ENCODE measurements at regions not wholly inside any gene's neighbourhood (a gene's known extent, or its start where the extent isn't known, plus 50 kb on each side); places are given as distances from the start of the nearest gene placed in this dataset.
"Not testable (repeated sequence)": the region's sequence is repeated elsewhere in the genome, so short reads cannot be mapped to it uniquely, and the experiment has no call there.

DNA sequence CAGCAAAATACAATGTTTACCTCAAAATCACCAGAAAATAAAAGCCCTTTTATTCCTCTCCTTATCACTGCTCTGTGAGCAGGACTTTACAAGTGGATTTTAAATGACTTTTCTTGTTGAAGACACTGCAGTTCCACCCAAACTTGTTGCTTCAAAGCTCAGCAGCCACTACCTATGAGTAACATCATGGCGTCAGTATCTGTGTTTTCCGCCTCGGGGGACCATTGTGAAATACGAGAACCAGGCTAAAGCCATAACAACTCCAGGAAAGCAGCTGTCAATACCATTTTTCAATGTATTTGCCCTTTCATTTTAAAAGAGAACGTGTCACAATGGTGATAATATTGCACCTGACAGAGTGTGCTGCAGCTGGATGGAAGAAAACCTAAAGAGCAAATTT is 284.0 kb upstream of the RNF32 start:
- Histone ChIP-seq H3K9me3 (ENCODE audit: control insufficient read depth in 2 of 2, insufficient read depth in 1 of 2, low read depth in 1 of 2, low read length in 1 of 2) (no peaks in the 10 kb centered on the region), H3K27ac (ENCODE audit: low read depth in 1 of 3, low read length in 2 of 3) (no peak overlapping the region), H3K36me3 (ENCODE audit: control insufficient read depth in 3 of 3, insufficient read depth in 2 of 3, low read depth in 1 of 3, low read length in 3 of 3) (no peaks in the 10 kb centered on the region), H3K4me3 (ENCODE audit: low read depth in 1 of 3, low read length in 3 of 3) (no peak overlapping the region), H3K4me1 (ENCODE audit: control insufficient read depth in 3 of 3, insufficient read depth in 2 of 3, low read depth in 1 of 3, low read length in 2 of 3) (no peaks in the 10 kb centered on the region), H3K27me3 (ENCODE audit: control insufficient read depth in 3 of 3, insufficient read depth in 3 of 3, low read length in 3 of 3) (no peaks in the 10 kb centered on the region)
- WGBS, 3 donors = 76 to 89% (median 80%) methylated on average over 5 of the region's 5 CpGs
- DNase-seq = no peak
- no peak for FAIRE-seq

DNA sequence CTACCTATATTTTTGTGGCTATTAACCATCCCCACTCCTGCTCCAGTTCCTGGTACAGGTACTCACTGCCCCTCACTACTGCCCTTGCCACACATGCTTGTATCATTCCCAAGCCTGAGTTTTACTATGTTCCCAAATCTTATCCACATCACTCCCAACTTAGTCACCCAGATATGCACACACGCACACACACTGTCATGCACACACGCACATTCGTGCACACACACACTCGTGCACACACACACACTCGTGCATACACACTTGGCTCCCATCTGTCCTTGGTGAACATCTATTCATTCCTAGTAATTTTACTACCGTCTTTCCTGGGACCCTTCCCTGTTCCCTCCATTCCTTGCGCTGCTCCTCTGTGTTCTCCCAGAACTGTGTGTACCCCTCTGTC is 287.2 kb upstream of the RNF32 start:
- Histone ChIP-seq H3K36me3 (ENCODE audit: control insufficient read depth in 3 of 3, insufficient read depth in 2 of 3, low read depth in 1 of 3, low read length in 3 of 3) (no peaks in the 10 kb centered on the region), H3K27me3 (ENCODE audit: control insufficient read depth in 3 of 3, insufficient read depth in 3 of 3, low read length in 3 of 3) (no peaks in the 10 kb centered on the region), H3K4me3 (ENCODE audit: low read depth in 1 of 3, low read length in 3 of 3) (no peak overlapping the region), H3K4me1 (ENCODE audit: control insufficient read depth in 3 of 3, insufficient read depth in 2 of 3, low read depth in 1 of 3, low read length in 2 of 3) (no peaks in the 10 kb centered on the region), H3K27ac (ENCODE audit: low read depth in 1 of 3, low read length in 2 of 3) (no peak overlapping the region), H3K9me3 (ENCODE audit: control insufficient read depth in 2 of 2, insufficient read depth in 1 of 2, low read depth in 1 of 2, low read length in 1 of 2) (no peaks in the 10 kb centered on the region)
- DNase-seq (no peak), FAIRE-seq (no peak)
- WGBS, 3 donors = 76 to 90% (median 89%) methylated on average over 7 of the region's 7 CpGs

DNA sequence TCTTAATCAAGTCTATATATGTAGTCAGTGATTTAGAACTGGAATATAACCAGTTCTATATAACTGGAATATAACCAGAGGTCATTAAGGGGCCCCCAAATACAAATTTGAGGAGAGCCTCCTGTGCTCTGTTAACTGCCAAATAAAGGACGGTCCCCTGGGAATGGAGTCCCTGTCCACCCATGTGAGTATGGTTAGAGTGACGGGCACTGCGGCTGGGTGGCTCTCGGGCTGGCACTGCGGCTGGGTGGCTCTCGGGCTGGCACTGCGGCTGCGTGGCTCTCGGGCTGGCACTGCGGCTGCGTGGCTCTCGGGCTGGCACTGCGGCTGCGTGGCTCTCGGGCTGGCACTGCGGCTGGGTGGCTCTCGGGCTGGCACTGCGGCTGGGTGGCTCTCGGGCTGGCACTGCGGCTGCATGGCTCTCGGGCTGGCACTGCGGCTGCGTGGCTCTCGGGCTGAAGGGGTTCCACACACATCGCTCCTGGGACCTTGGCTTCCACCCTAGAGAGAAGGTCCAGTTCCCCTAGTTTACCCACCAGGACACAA is 292.8 kb upstream of the RNF32 start:
- FAIRE-seq; H3K27me3 ChIP-seq (ENCODE audit: control insufficient read depth in 3 of 3, insufficient read depth in 3 of 3, low read length in 3 of 3); H3K27ac ChIP-seq (ENCODE audit: low read depth in 1 of 3, low read length in 2 of 3); H3K36me3 ChIP-seq (ENCODE audit: control insufficient read depth in 3 of 3, insufficient read depth in 2 of 3, low read depth in 1 of 3, low read length in 3 of 3); H3K9me3 ChIP-seq (ENCODE audit: control insufficient read depth in 2 of 2, insufficient read depth in 1 of 2, low read depth in 1 of 2, low read length in 1 of 2); H3K4me1 ChIP-seq (ENCODE audit: control insufficient read depth in 3 of 3, insufficient read depth in 2 of 3, low read depth in 1 of 3, low read length in 2 of 3); H3K4me3 ChIP-seq (ENCODE audit: low read depth in 1 of 3, low read length in 3 of 3); DNase-seq: not testable (repeated sequence)
- WGBS, 3 donors = 88 to 97% (median 92%) methylated on average over 22 to 25 of the region's 25 CpGs

DNA sequence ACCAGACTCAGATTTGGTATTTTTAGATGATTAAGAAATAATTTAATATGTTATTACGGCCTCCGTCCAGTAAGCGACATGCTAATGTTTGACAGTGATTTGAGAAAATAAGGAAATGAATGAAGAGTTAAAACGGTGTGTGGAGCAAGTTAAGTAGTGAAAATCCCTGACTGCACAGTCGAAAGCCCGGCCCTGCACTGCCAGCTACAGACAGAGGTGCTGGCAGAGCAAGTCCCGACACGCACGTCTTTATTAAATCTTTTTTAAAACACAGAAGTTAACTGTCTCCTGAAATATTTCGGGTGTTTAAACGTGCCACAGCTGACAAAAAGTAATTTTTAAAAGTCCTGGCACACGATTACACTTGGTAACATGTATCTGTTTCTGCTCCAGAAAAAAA is 293.4 kb upstream of the RNF32 start:
- 75 to 85% (median 76%) methylated on average over 12 of the region's 12 CpGs for WGBS, 3 donors
- H3K36me3 ChIP-seq (ENCODE audit: control insufficient read depth in 3 of 3, insufficient read depth in 2 of 3, low read depth in 1 of 3, low read length in 3 of 3) = no peaks in the 10 kb centered on the region
- no peak for DNase-seq
- no peak overlapping the region for H3K4me3 ChIP-seq (ENCODE audit: low read depth in 1 of 3, low read length in 3 of 3)
- no peak overlapping the region for H3K27ac ChIP-seq (ENCODE audit: low read depth in 1 of 3, low read length in 2 of 3)
- no peaks in the 10 kb centered on the region for H3K9me3 ChIP-seq (ENCODE audit: control insufficient read depth in 2 of 2, insufficient read depth in 1 of 2, low read depth in 1 of 2, low read length in 1 of 2)
- H3K27me3 ChIP-seq (ENCODE audit: control insufficient read depth in 3 of 3, insufficient read depth in 3 of 3, low read length in 3 of 3) = no peaks in the 10 kb centered on the region
- FAIRE-seq = no peak
- no peaks in the 10 kb centered on the region for H3K4me1 ChIP-seq (ENCODE audit: control insufficient read depth in 3 of 3, insufficient read depth in 2 of 3, low read depth in 1 of 3, low read length in 2 of 3)

DNA sequence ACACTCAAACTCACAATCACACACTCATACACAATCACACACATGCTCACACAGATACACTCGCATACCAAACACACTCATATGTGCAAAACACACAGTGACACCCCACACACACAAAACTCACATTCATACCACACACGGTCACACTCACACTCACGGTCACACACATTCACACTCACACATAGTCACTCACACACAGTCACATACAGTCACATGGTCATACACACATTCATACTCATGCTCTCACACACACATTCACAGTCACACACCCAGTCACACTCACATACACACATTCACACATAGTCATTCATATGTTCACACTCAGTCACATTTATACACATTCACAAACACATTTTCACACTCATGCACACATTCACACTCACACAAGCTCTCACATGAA is 296.0 kb upstream of the RNF32 start:
- H3K36me3 ChIP-seq (ENCODE audit: control insufficient read depth in 3 of 3, insufficient read depth in 2 of 3, low read depth in 1 of 3, low read length in 3 of 3) = no peaks in the 10 kb centered on the region

DNA sequence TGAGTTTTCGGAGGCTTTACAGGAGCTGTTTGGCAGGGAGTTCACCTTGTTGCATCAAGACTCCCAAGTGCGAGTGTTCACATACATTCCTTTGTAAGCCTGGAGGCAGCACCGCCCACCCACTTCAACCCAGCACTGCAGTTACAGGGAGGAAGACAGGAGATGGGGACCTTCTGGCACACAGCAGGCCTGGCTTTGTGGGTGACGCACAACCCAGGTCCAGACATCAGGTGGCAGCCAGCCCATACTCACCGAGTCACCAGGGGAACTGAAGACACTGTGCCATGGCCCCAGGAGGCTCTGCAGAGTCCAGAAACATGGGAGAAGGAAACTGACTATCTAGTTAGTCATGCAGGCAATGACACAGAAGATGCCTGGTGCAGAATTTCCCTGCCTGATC is 305.9 kb upstream of the RNF32 start:
- FAIRE-seq = no peak
- Histone ChIP-seq H3K36me3 (ENCODE audit: control insufficient read depth in 3 of 3, insufficient read depth in 2 of 3, low read depth in 1 of 3, low read length in 3 of 3) (no peaks in the 10 kb centered on the region), H3K27ac (ENCODE audit: low read depth in 1 of 3, low read length in 2 of 3) (no peak overlapping the region), H3K27me3 (ENCODE audit: control insufficient read depth in 3 of 3, insufficient read depth in 3 of 3, low read length in 3 of 3) (no peaks in the 10 kb centered on the region), H3K4me3 (ENCODE audit: low read depth in 1 of 3, low read length in 3 of 3) (no peak overlapping the region), H3K9me3 (ENCODE audit: control insufficient read depth in 2 of 2, insufficient read depth in 1 of 2, low read depth in 1 of 2, low read length in 1 of 2) (peaks cover 0 to 13% of the 10 kb centered on the region in 2 donors), H3K4me1 (ENCODE audit: control insufficient read depth in 3 of 3, insufficient read depth in 2 of 3, low read depth in 1 of 3, low read length in 2 of 3) (no peaks in the 10 kb centered on the region)
- 59 to 81% (median 77%) methylated on average over 5 of the region's 5 CpGs for WGBS, 3 donors
- no peak for DNase-seq

More for the DNA sequence above, 296.0 kb upstream of the RNF32 start:
- DNase-seq (no peak), FAIRE-seq (no peak)
- H3K27me3 ChIP-seq (ENCODE audit: control insufficient read depth in 3 of 3, insufficient read depth in 3 of 3, low read length in 3 of 3) = no peaks in the 10 kb centered on the region
- no peaks in the 10 kb centered on the region for H3K4me1 ChIP-seq (ENCODE audit: control insufficient read depth in 3 of 3, insufficient read depth in 2 of 3, low read depth in 1 of 3, low read length in 2 of 3)
- no peak overlapping the region for H3K4me3 ChIP-seq (ENCODE audit: low read depth in 1 of 3, low read length in 3 of 3)
- 93 to 97% (median 94%) methylated on average over 3 of the region's 3 CpGs for WGBS, 3 donors
- H3K27ac ChIP-seq (ENCODE audit: low read depth in 1 of 3, low read length in 2 of 3) = no peak overlapping the region
- no peaks in the 10 kb centered on the region for H3K9me3 ChIP-seq (ENCODE audit: control insufficient read depth in 2 of 2, insufficient read depth in 1 of 2, low read depth in 1 of 2, low read length in 1 of 2)

DNA sequence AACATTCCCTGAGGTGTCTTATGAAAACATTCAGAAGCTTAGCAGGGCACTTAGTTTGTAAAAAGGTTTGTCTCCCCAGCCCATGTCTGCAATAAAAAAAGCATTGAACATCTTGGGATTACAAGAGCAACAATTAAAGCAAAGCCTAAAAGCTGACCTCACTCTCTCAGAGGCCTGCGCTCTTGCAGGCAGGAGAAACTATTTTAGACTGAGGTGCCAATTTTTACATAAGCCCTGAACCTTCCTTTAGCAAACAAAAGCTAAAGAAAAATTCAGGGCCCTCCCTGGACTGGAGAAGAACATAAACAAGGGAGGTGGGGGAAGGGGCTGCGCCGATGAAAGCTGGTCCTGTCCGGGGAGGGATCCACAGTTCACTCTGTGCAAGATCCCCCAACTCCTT is 312.7 kb upstream of the RNF32 start:
- 64 to 78% (median 74%) methylated on average over 4 of the region's 4 CpGs for WGBS, 3 donors
- Histone ChIP-seq H3K36me3 (ENCODE audit: control insufficient read depth in 3 of 3, insufficient read depth in 2 of 3, low read depth in 1 of 3, low read length in 3 of 3) (no peaks in the 10 kb centered on the region), H3K4me1 (ENCODE audit: control insufficient read depth in 3 of 3, insufficient read depth in 2 of 3, low read depth in 1 of 3, low read length in 2 of 3) (no peaks in the 10 kb centered on the region), H3K27ac (ENCODE audit: low read depth in 1 of 3, low read length in 2 of 3) (no peak overlapping the region), H3K9me3 (ENCODE audit: control insufficient read depth in 2 of 2, insufficient read depth in 1 of 2, low read depth in 1 of 2, low read length in 1 of 2) (peaks cover 0 to 13% of the 10 kb centered on the region in 2 donors), H3K4me3 (ENCODE audit: low read depth in 1 of 3, low read length in 3 of 3) (no peak overlapping the region), H3K27me3 (ENCODE audit: control insufficient read depth in 3 of 3, insufficient read depth in 3 of 3, low read length in 3 of 3) (no peaks in the 10 kb centered on the region)
- FAIRE-seq (no peak), DNase-seq (no peak)

DNA sequence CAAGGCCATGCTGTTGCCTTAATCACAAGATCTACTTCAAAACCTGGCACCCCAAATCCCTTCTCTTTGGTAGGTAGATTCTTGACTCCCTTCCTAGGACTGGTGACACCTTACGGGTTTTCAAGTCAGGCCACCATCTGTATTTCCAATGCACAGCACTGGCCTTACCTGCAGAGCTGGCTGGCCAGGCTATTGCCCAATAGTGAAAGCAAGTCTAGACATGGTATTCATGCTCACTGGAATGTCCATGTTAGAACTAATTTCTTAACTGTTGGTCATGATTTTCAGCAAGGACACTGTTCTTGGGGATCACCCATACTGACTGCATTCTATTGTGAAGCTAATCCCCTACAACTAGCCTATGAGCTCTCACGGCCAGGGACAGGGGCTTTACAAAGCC is 313.1 kb upstream of the RNF32 start:
- no peak for DNase-seq
- Histone ChIP-seq H3K27ac (ENCODE audit: low read depth in 1 of 3, low read length in 2 of 3) (no peak overlapping the region), H3K27me3 (ENCODE audit: control insufficient read depth in 3 of 3, insufficient read depth in 3 of 3, low read length in 3 of 3) (no peaks in the 10 kb centered on the region), H3K4me3 (ENCODE audit: low read depth in 1 of 3, low read length in 3 of 3) (no peak overlapping the region), H3K9me3 (ENCODE audit: control insufficient read depth in 2 of 2, insufficient read depth in 1 of 2, low read depth in 1 of 2, low read length in 1 of 2) (peaks cover 0 to 13% of the 10 kb centered on the region in 2 donors), H3K4me1 (ENCODE audit: control insufficient read depth in 3 of 3, insufficient read depth in 2 of 3, low read depth in 1 of 3, low read length in 2 of 3) (no peaks in the 10 kb centered on the region), H3K36me3 (ENCODE audit: control insufficient read depth in 3 of 3, insufficient read depth in 2 of 3, low read depth in 1 of 3, low read length in 3 of 3) (no peaks in the 10 kb centered on the region)
- FAIRE-seq = no peak
- 79 to 84% (median 84%) methylated on average over 2 of the region's 2 CpGs for WGBS, 3 donors

DNA sequence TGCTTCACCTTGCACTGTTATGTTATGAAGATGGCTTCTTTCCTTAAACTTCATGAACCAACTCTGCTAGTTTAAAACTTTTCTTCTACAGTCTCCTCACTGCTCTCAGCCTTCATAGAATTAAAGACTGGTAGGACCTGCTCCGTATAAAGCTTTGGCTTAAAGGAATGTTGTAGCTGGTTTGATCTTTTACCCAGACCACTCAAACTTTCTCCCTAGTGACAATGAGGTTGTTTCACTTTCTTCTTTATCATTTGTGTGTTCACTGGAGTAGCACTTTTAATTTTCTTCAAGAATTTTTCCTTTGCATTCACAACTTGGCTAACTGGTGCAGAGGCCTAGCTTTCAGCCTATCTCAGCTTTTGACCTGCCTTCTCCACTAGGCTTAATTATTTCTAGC is 316.4 kb upstream of the RNF32 start:
- Histone ChIP-seq H3K36me3 (ENCODE audit: control insufficient read depth in 3 of 3, insufficient read depth in 2 of 3, low read depth in 1 of 3, low read length in 3 of 3) (no peaks in the 10 kb centered on the region), H3K9me3 (ENCODE audit: control insufficient read depth in 2 of 2, insufficient read depth in 1 of 2, low read depth in 1 of 2, low read length in 1 of 2) (no peaks in the 10 kb centered on the region), H3K4me3 (ENCODE audit: low read depth in 1 of 3, low read length in 3 of 3) (no peak overlapping the region), H3K27me3 (ENCODE audit: control insufficient read depth in 3 of 3, insufficient read depth in 3 of 3, low read length in 3 of 3) (no peaks in the 10 kb centered on the region), H3K4me1 (ENCODE audit: control insufficient read depth in 3 of 3, insufficient read depth in 2 of 3, low read depth in 1 of 3, low read length in 2 of 3) (no peaks in the 10 kb centered on the region), H3K27ac (ENCODE audit: low read depth in 1 of 3, low read length in 2 of 3) (no peak overlapping the region)
- DNase-seq (no peak), FAIRE-seq (no peak)
- WGBS, 3 donors = 61 to 73% (median 69%) methylated on average over 1 of the region's 1 CpG
